Neural cell (in vitro differentiated cells): ENCODE measurements at regions not wholly inside any gene's neighbourhood (a gene's known extent, or its start where the extent isn't known, plus 50 kb on each side); places are given as distances from the start of the nearest gene placed in this dataset.

Source experiments
- H2AFZ ChIP-seq: fragments of 200-600, 300-800 bp; sonication (generic), shearing (Covaris generic); 2 replicates; pipeline ENCODE4 v1.6.0; 2014; ENCODE audit warnings: low read depth, mild to moderate bottlenecking, antibody characterized with exemption, low read length, moderate library complexity
- H3F3A ChIP-seq: fragments of 200-600 bp; shearing (Covaris generic); 2 replicates; pipeline ENCODE4 v1.6.1; 2016; ENCODE audit warnings: mild to moderate bottlenecking, moderate library complexity, mixed read lengths, antibody characterized with exemption, low read length; ENCODE audit not compliant: insufficient read depth, poor library complexity, severe bottlenecking
- H3K27ac ChIP-seq: fragments of 200-600, 300-800 bp; sonication (generic), shearing (Covaris generic); 2 replicates; pipeline ENCODE4 v1.5.1; 2014; ENCODE audit warnings: mild to moderate bottlenecking, low read length, moderate library complexity
- H3K27me3 ChIP-seq: fragments of 300-800, 200-600 bp; sonication (generic), shearing (Covaris generic); 2 replicates; pipeline ENCODE4 v1.6.0; 2014; ENCODE audit warnings: mild to moderate bottlenecking, low read depth, low read length, moderate library complexity; ENCODE audit not compliant: insufficient read depth
- H3K36me3 ChIP-seq: fragments of 300-800, 200-600 bp; sonication (generic), shearing (Covaris generic); 2 replicates; pipeline ENCODE4 v1.5.1; 2014; ENCODE audit warnings: mild to moderate bottlenecking, antibody characterized with exemption, low read length, moderate library complexity; ENCODE audit not compliant: insufficient read depth
- H3K4me2 ChIP-seq: fragments of 300-800, 200-600 bp; sonication (generic), shearing (Covaris generic); 2 replicates; pipeline ENCODE4 v1.6.0; 2014; ENCODE audit warnings: mild to moderate bottlenecking, low read length
- H3K4me3 ChIP-seq: fragments of 300-800, 200-600 bp; sonication (generic), shearing (Covaris generic); 2 replicates; pipeline ENCODE4 v1.5.1; 2014; ENCODE audit warnings: mild to moderate bottlenecking, low read length, moderate library complexity
- H3K79me2 ChIP-seq: fragments of 200-600 bp; shearing (Covaris generic); replicated peaks from 2 replicates; pipeline ENCODE4 v1.6.0; 2014; ENCODE audit warnings: mild to moderate bottlenecking, low read length, moderate library complexity; ENCODE audit not compliant: insufficient read depth
- H3K9ac ChIP-seq: fragments of 300-800, 200-600 bp; sonication (generic), shearing (Covaris generic); 2 replicates; pipeline ENCODE4 v1.6.1; 2016; ENCODE audit warnings: mild to moderate bottlenecking, low read length, mixed read lengths
- H3K9me2 ChIP-seq: fragments of 200-600 bp; shearing (Covaris generic); 2 replicates; pipeline ENCODE4 v1.6.1; 2016; ENCODE audit warnings: mild to moderate bottlenecking, low read length, mixed read lengths; ENCODE audit not compliant: insufficient read depth
- H3K9me3 ChIP-seq: fragments of 200-600, 300-800 bp; sonication (generic), shearing (Covaris generic); 2 replicates; pipeline ENCODE4 v1.6.1; 2016; ENCODE audit warnings: mild to moderate bottlenecking, mixed run types, low read length, moderate library complexity, mixed read lengths
- H4K20me1 ChIP-seq: fragments of 200-600 bp; shearing (Covaris generic); 2 replicates; pipeline ENCODE4 v1.6.1; 2016; ENCODE audit warnings: mild to moderate bottlenecking, mixed run types; ENCODE audit not compliant: insufficient read depth
- EP300 ChIP-seq: fragments of 450-650 bp; conservative IDR thresholded peaks from 2 replicates; pipeline ENCODE4 v1.6.1; 2014; ENCODE audit warnings: antibody characterized with exemption, mild to moderate bottlenecking, moderate library complexity; ENCODE audit not compliant: poor library complexity, severe bottlenecking
- EZH2 ChIP-seq: fragments of 200-600, 300-800 bp; shearing (Covaris generic), sonication (generic); IDR thresholded peaks from 2 replicates; pipeline ENCODE4 v1.6.1; 2014; ENCODE audit warnings: antibody characterized with exemption, low read length, borderline replicate concordance, mild to moderate bottlenecking; ENCODE audit not compliant: insufficient read depth, poor library complexity, severe bottlenecking
- MXI1 ChIP-seq: fragments of 450-650 bp; conservative IDR thresholded peaks from 2 replicates; pipeline ENCODE4 v1.6.1; 2014; ENCODE audit warnings: antibody characterized with exemption, mild to moderate bottlenecking; ENCODE audit not compliant: poor library complexity, severe bottlenecking
- POLR2AphosphoS5 ChIP-seq: IDR thresholded peaks from 2 replicates; pipeline ENCODE4 v1.6.1; 2012
- RAD21 ChIP-seq: fragments of 450-650 bp; conservative IDR thresholded peaks from 2 replicates; pipeline ENCODE4 v1.6.1; 2014; ENCODE audit warnings: antibody characterized with exemption, mild to moderate bottlenecking, moderate library complexity
- SMC3 ChIP-seq: fragments of 450-650 bp; conservative IDR thresholded peaks from 2 replicates; pipeline ENCODE4 v1.6.1; 2014; ENCODE audit warnings: antibody characterized with exemption, mild to moderate bottlenecking, moderate library complexity; ENCODE audit not compliant: poor library complexity
- TAF1 ChIP-seq: IDR thresholded peaks from 2 replicates; pipeline ENCODE4 v1.6.1; 2012; ENCODE audit warnings: low read depth
- TF ChIP-seq, protein P1 (sequence below): fragments of 450-650 bp; IDR thresholded peaks from 2 replicates; pipeline ENCODE4 v1.5.1; 2014; ENCODE audit warnings: antibody characterized with exemption, mild to moderate bottlenecking, moderate library complexity; ENCODE audit not compliant: poor library complexity, severe bottlenecking
- TF ChIP-seq, protein P2 (sequence below): IDR thresholded peaks from 2 replicates; pipeline ENCODE4 v1.6.1; 2012; ENCODE audit warnings: borderline replicate concordance

DNA sequence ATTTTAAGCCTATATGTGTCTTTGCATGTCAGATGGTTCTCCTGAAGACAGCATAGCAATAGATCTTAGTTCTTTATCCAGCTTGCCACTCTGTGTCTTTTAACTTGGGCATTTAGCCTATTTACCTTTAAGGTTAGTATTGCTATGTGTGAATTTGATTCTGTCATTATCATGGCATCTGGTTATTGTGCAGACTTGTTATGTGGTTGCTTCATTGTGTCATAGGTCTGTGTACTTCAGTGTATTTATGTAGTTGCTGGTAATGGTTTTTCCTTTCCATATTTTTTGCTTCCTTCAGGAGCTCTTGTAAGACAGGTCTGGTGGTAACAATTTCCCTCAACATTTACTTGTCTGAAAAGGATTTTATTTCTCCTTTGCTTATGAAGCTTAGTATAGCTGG lies 1443.5 kb downstream of the FAM133A start:
- no peaks in the 10 kb centered on the region for H4K20me1 ChIP-seq
- no peak overlapping the region for H3K9ac ChIP-seq
- no peak overlapping the region for H3K4me3 ChIP-seq
- no peaks in the 10 kb centered on the region for H3K36me3 ChIP-seq
- no peaks in the 10 kb centered on the region for H3K9me2 ChIP-seq
- H2AFZ ChIP-seq: no peak overlapping the region
- no peaks in the 10 kb centered on the region for H3F3A ChIP-seq
- no peaks in the 10 kb centered on the region for H3K27me3 ChIP-seq
- no peak overlapping the region for H3K27ac ChIP-seq
- no peak overlapping the region for H3K4me2 ChIP-seq
- TF ChIP-seq SMC3 (no peak), EZH2 (no peak), POLR2AphosphoS5 (no peak), TAF1 (no peak), EP300 (no peak), RAD21 (no peak), MXI1 (no peak)
- TF ChIP-seq, protein P1, sequence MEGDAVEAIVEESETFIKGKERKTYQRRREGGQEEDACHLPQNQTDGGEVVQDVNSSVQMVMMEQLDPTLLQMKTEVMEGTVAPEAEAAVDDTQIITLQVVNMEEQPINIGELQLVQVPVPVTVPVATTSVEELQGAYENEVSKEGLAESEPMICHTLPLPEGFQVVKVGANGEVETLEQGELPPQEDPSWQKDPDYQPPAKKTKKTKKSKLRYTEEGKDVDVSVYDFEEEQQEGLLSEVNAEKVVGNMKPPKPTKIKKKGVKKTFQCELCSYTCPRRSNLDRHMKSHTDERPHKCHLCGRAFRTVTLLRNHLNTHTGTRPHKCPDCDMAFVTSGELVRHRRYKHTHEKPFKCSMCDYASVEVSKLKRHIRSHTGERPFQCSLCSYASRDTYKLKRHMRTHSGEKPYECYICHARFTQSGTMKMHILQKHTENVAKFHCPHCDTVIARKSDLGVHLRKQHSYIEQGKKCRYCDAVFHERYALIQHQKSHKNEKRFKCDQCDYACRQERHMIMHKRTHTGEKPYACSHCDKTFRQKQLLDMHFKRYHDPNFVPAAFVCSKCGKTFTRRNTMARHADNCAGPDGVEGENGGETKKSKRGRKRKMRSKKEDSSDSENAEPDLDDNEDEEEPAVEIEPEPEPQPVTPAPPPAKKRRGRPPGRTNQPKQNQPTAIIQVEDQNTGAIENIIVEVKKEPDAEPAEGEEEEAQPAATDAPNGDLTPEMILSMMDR: no peak
- TF ChIP-seq, protein P2, sequence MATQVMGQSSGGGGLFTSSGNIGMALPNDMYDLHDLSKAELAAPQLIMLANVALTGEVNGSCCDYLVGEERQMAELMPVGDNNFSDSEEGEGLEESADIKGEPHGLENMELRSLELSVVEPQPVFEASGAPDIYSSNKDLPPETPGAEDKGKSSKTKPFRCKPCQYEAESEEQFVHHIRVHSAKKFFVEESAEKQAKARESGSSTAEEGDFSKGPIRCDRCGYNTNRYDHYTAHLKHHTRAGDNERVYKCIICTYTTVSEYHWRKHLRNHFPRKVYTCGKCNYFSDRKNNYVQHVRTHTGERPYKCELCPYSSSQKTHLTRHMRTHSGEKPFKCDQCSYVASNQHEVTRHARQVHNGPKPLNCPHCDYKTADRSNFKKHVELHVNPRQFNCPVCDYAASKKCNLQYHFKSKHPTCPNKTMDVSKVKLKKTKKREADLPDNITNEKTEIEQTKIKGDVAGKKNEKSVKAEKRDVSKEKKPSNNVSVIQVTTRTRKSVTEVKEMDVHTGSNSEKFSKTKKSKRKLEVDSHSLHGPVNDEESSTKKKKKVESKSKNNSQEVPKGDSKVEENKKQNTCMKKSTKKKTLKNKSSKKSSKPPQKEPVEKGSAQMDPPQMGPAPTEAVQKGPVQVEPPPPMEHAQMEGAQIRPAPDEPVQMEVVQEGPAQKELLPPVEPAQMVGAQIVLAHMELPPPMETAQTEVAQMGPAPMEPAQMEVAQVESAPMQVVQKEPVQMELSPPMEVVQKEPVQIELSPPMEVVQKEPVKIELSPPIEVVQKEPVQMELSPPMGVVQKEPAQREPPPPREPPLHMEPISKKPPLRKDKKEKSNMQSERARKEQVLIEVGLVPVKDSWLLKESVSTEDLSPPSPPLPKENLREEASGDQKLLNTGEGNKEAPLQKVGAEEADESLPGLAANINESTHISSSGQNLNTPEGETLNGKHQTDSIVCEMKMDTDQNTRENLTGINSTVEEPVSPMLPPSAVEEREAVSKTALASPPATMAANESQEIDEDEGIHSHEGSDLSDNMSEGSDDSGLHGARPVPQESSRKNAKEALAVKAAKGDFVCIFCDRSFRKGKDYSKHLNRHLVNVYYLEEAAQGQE: no peak
- H3K79me2 ChIP-seq: no peaks in the 10 kb centered on the region
- H3K9me3 ChIP-seq: no peaks in the 10 kb centered on the region

DNA sequence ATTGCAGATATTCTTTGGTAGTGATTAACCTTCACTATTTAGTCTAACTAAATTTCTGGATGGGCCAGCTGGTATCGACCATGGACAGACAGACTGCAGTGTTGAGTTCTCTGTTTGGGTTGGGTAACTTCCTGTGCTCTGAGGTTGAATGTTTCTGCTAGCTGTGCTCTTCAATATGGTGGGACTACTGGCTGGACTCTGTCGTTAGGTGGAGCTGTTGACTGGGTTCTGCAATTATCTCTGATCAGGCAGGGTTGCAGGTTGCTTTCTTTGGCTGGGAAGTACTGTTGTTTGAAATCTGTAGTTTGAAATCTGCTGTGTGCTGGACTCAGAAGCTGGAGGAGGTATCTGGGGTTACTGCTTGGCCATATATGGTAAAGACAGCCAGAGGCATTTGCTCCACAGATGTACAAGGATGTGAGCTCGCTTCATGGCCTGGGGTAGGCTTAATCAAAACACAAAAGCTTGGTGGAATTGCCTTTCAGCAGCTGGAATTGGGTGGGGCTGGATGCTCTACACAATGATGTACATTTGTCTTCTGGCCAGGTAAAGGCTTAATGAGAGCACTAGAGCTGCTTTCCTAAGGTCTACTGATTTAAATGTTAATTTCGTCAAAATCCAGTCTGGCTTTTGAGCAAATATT lies 1472.0 kb downstream of the FAM133A start:
- no peak overlapping the region for H3K4me3 ChIP-seq
- no peaks in the 10 kb centered on the region for H3K27me3 ChIP-seq
- H3K36me3 ChIP-seq: no peaks in the 10 kb centered on the region
- H2AFZ ChIP-seq: no peak overlapping the region
- TF ChIP-seq, protein P1: no peak
- TF ChIP-seq, protein P2: no peak
- no peak for TF ChIP-seq EZH2
- no peak for TF ChIP-seq EP300
- TF ChIP-seq MXI1: no peak
- no peak for TF ChIP-seq SMC3
- TF ChIP-seq TAF1: no peak
- TF ChIP-seq RAD21: no peak
- no peak for TF ChIP-seq POLR2AphosphoS5
- H3K9me2 ChIP-seq: no peaks in the 10 kb centered on the region
- no peaks in the 10 kb centered on the region for H3F3A ChIP-seq
- no peak overlapping the region for H3K4me2 ChIP-seq
- H4K20me1 ChIP-seq: no peaks in the 10 kb centered on the region
- H3K79me2 ChIP-seq: no peaks in the 10 kb centered on the region
- no peak overlapping the region for H3K9ac ChIP-seq
- no peaks in the 10 kb centered on the region for H3K9me3 ChIP-seq
- H3K27ac ChIP-seq: no peak overlapping the region
